GM23248 (cell line): ENCODE measurements at regions not wholly inside any gene's neighbourhood (a gene's known extent, or its start where the extent isn't known, plus 50 kb on each side); places are given as distances from the start of the nearest gene placed in this dataset.

ENCODE experiments used
- EZH2 ChIP-seq: fragments of 200-600 bp; sonication (generic); IDR thresholded peaks from 2 replicates; pipeline ENCODE4 v1.6.1; 2018; ENCODE audit warnings: antibody characterized with exemption, mild to moderate bottlenecking; ENCODE audit not compliant: insufficient read depth, poor library complexity, severe bottlenecking
- EZH2phosphoT487 ChIP-seq: fragments of 200-600 bp; sonication (generic); IDR thresholded peaks from 2 replicates; pipeline ENCODE4 v1.6.1; 2018; ENCODE audit warnings: antibody characterized with exemption, moderate library complexity, mild to moderate bottlenecking, low read depth; ENCODE audit not compliant: insufficient read depth

DNA sequence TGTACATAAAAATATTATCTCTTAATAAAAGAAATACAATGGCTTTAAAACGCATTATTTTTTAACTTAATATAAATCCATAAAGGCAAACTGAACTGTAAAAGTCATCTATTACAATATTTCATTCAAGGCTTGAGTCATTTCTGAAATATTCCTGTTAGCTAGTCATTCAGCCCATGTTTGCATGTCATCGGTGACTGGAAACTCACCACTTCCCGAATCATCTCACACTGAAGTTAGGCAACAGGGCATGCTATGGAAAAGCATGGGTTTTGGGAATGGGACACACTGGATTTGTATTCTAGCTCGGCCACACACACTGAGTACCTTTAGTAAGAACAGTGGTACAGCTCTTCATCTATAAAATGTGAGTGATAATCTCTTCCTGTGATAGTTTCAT lies 691.1 kb upstream of the C9orf72 start:
- TF ChIP-seq EZH2 (no peak), EZH2phosphoT487 (no peak)
